ENCODE measurements at regions not wholly inside any gene's neighbourhood (a gene's known extent, or its start where the extent isn't known, plus 50 kb on each side); places are given as distances from the start of the nearest gene placed in this dataset.

DNA sequence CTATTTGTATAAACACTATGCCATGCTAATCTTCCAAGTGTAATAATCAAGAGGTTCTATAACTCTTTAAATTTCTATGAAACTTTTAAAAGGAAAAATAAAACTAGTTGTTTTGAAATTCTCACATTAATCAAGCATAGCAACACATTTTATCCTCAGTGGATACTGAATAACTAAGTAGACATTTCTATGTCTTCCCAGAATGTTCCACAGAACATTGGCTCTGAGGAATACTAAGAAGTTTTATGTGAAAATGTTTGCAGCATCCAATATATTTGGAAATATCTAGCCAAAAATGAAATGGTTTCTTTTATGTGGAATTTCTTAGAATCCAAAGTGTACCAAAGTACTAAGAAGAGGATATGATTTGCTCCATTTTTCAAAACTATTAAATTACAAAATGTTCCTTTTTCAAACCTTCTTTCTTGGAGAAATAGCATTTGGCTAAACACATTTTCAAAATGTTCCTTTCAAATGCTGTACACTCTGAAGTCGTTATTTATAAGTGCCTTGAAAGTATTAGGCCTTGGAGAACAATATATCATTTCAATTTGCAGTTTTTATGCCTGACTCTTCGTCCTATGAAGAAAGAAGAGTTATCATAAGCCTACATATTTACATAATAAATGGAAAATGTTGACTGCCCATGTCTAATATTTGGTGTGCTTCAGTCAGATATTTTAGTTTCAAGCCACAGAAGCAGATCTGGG is 175.6 kb upstream of the COX7C start:
- Histone ChIP-seq H3K4me3 (no peak overlapping the region), H3K79me2 (ENCODE audit: control insufficient read depth, insufficient read depth, low read length) (no peaks in the 10 kb centered on the region), H3K9ac (ENCODE audit: control insufficient read depth, insufficient read depth, low read length) (no peak overlapping the region), H3K4me1 (ENCODE audit: control insufficient read depth, insufficient read depth, low read length) (no peaks in the 10 kb centered on the region), H3K9me3 (replicated peaks; ENCODE audit: control insufficient read depth, insufficient read depth, low read length) (no peaks in the 10 kb centered on the region), H3K27ac (ENCODE audit: control insufficient read depth, insufficient read depth) (no peak overlapping the region), H3K4me2 (ENCODE audit: control insufficient read depth, insufficient read depth) (no peak overlapping the region), H3K27me3 (replicated peaks in 1 of 2; ENCODE audit: control insufficient read depth in 2 of 2, insufficient read depth in 2 of 2, low read length in 1 of 2) (no peaks in the 10 kb centered on the region; a peak in 1 of 4 replicates), H4K20me1 (ENCODE audit: control insufficient read depth, insufficient read depth) (no peaks in the 10 kb centered on the region), H3K36me3 (ENCODE audit: control insufficient read depth in 2 of 2, insufficient read depth in 2 of 2, low read length in 1 of 2) (no peaks in the 10 kb centered on the region), H2AFZ (ENCODE audit: control insufficient read depth, low read depth, low read length) (no peak overlapping the region)
- TF ChIP-seq HDGF (IDR thresholded peaks at IDR 0.05), result no peak
- TF ChIP-seq IKZF1 (conservative IDR thresholded peaks at IDR 0.05), result no peak
- TF ChIP-seq ZZZ3 (IDR thresholded peaks at IDR 0.05; ENCODE audit: control insufficient read depth, insufficient read length, low read depth), result no peak
- no peak for TF ChIP-seq E2F8 (IDR thresholded peaks at IDR 0.05; ENCODE audit: low read depth, partially characterized antibody)
- no peak for TF ChIP-seq KLF5 (IDR thresholded peaks at IDR 0.05; ENCODE audit: partially characterized antibody)
- TF ChIP-seq ZNF622 (IDR thresholded peaks at IDR 0.05), result no peak
- TF ChIP-seq BCL11A (IDR thresholded peaks at IDR 0.05; ENCODE audit: low read depth, low read length), result no peak
- no peak for TF ChIP-seq TCF12 (IDR thresholded peaks at IDR 0.05; ENCODE audit: low read depth, low read length)
- TF ChIP-seq CHD4 (IDR thresholded peaks at IDR 0.05), result no peak
- TF ChIP-seq MEF2B (IDR thresholded peaks at IDR 0.05; ENCODE audit: partially characterized antibody, poor library complexity, severe bottlenecking), result no peak
- TF ChIP-seq SMAD5 (IDR thresholded peaks at IDR 0.05; ENCODE audit: low read depth), result no peak
- no peak for TF ChIP-seq YBX1 (IDR thresholded peaks at IDR 0.05)
- DNase-seq (ENCODE audit: low read depth, low spot score), result no peak
- 1% methylated on average over 2 of the region's 2 CpGs for WGBS (ENCODE audit: insufficient coverage, insufficient replicate concordance, low lambda C conversion rate, missing lambda C conversion rate)
- in situ Hi-C loops (cut with MboI), result no loop called here
- ATAC-seq, result no peak
- ChIA-PET CTCF (no interaction called here), POLR2A (no interaction called here), RAD21 (ENCODE audit: unreplicated experiment) (no interaction called here), SMC1A (ENCODE audit: uncharacterized antibody, unreplicated experiment) (no interaction called here)
- BruUV-seq (replicated peaks), result no TSS peak
- intact Hi-C loops (cut with micrococcal nuclease; ENCODE audit: unreplicated experiment), result no loop called here
- no peak for FAIRE-seq
